ENCODE measurements at regions not wholly inside any gene's neighbourhood (a gene's known extent, or its start where the extent isn't known, plus 50 kb on each side); places are given as distances from the start of the nearest gene placed in this dataset.

GRCh38 chr16:86217891-86218270 lies 292.4 kb upstream of the FOXF1 start:
- TF ChIP-seq CTCF (IDR thresholded peaks at IDR 0.05): no peak
- TF ChIP-seq POLR2A (IDR thresholded peaks at IDR 0.05): no peak
